H1 (cell line): ENCODE measurements at regions not wholly inside any gene's neighbourhood (a gene's known extent, or its start where the extent isn't known, plus 50 kb on each side); places are given as distances from the start of the nearest gene placed in this dataset.
"Not testable (repeated sequence)": the region's sequence is repeated elsewhere in the genome, so short reads cannot be mapped to it uniquely, and the experiment has no call there.

Experiments
- CTCF ChIA-PET: fragments of 300-600 bp; sonication (Branson Sonifier 250); formaldehyde crosslinking; loops from one replicate; lab custom pipeline; 2021; ENCODE audit not compliant: partially characterized antibody; lab: Charles Lee
- POLR2A ChIA-PET: fragments of 300-600 bp; sonication (Branson Sonifier 250); formaldehyde crosslinking; loops from one replicate; lab custom pipeline; 2021; ENCODE audit warnings: inconsistent platforms; ENCODE audit not compliant: partially characterized antibody; lab: Charles Lee
- DNase-seq, 2 experiments: peaks; one replicate each; pipeline versions ENCODE4 v3.0.0 to v3.0.0-alpha.2; 2010 to 2022; ENCODE audit warnings: low spot score in 2 of 2, low read depth in 1 of 2, mixed read lengths in 1 of 2
- FAIRE-seq: peaks from 2 replicates; lab custom pipeline; 2011; peaks lifted over from hg19 to GRCh38; lab: Jason Lieb, UNC
- H2AFZ ChIP-seq: 2 replicates; pipeline ENCODE4 v1.8.1; 2012; ENCODE audit warnings: low read length, inconsistent platforms
- H2AK5ac ChIP-seq: 2 replicates; pipeline ENCODE4 v1.6.1; 2013; ENCODE audit warnings: low read depth, low read length
- H2BK120ac ChIP-seq: replicated peaks from 2 replicates; pipeline ENCODE3; 2013; ENCODE audit warnings: low read depth, low read length, inconsistent platforms
- H2BK12ac ChIP-seq: 2 replicates; pipeline ENCODE4 v1.6.1; 2013; ENCODE audit warnings: low read depth, low read length
- H2BK15ac ChIP-seq: 2 replicates; pipeline ENCODE4 v1.6.1; 2013; ENCODE audit warnings: low read length
- H2BK20ac ChIP-seq: 2 replicates; pipeline ENCODE4 v1.6.1; 2013; ENCODE audit warnings: low read length
- H2BK5ac ChIP-seq: 2 replicates; pipeline ENCODE4 v1.6.1; 2013; ENCODE audit warnings: low read depth, low read length
- H3K14ac ChIP-seq: 2 replicates; pipeline ENCODE4 v1.6.1; 2013; ENCODE audit warnings: inconsistent platforms; ENCODE audit not compliant: insufficient read length
- H3K18ac ChIP-seq: 2 replicates; pipeline ENCODE4 v1.6.1; 2013; ENCODE audit warnings: low read length; ENCODE audit errors: extremely low read depth
- H3K23ac ChIP-seq: 2 replicates; pipeline ENCODE4 v1.6.1; 2013; ENCODE audit warnings: inconsistent platforms; ENCODE audit not compliant: insufficient read length
- H3K23me2 ChIP-seq: 2 replicates; pipeline ENCODE4 v1.6.1; 2013; ENCODE audit warnings: low read depth, low read length
- H3K27ac ChIP-seq: 2 replicates; pipeline ENCODE4 v1.6.1; 2011; ENCODE audit warnings: low read depth, low read length, inconsistent platforms
- H3K27me3 ChIP-seq, 4 experiments: replicated peaks in 1 of 4; 1 replicate in 1 of 4; 2 replicates in 3 of 4; pipeline versions ENCODE4 v1.6.1 to v1.8.1; 2011 to 2013; ENCODE audit warnings: low read length in 3 of 4, mild to moderate bottlenecking in 3 of 4, inconsistent platforms in 2 of 4, mixed read lengths in 2 of 4, moderate library complexity in 1 of 4; ENCODE audit not compliant: control insufficient read depth in 3 of 4, insufficient read depth in 3 of 4; ENCODE audit errors: extremely low read depth in 1 of 4
- H3K36me3 ChIP-seq, 4 experiments: 2 replicates each; pipeline versions ENCODE4 v1.6.1 to v1.8.1; 2011 to 2013; ENCODE audit warnings: mild to moderate bottlenecking in 4 of 4, low read length in 3 of 4, moderate library complexity in 2 of 4, control low read depth in 1 of 4, inconsistent platforms in 1 of 4; ENCODE audit not compliant: insufficient read depth in 4 of 4, control insufficient read depth in 2 of 4
- H3K4ac ChIP-seq: replicated peaks from 2 replicates; pipeline ENCODE3; 2013; ENCODE audit warnings: low read length, low read depth, mixed read lengths, inconsistent platforms; ENCODE audit not compliant: insufficient read length
- H3K4me1 ChIP-seq, 4 experiments: replicated peaks in 1 of 4; 1 replicate in 1 of 4; 2 replicates in 3 of 4; pipeline versions ENCODE4 v1.6.1 to v1.8.1; 2011 to 2013; ENCODE audit warnings: low read length in 3 of 4, inconsistent platforms in 2 of 4, mixed read lengths in 1 of 4; ENCODE audit not compliant: insufficient read depth in 4 of 4, control insufficient read depth in 3 of 4
- H3K4me2 ChIP-seq, 2 experiments: 2 replicates each; pipeline versions ENCODE4 v1.6.1 to v1.8.1; 2011 to 2013; ENCODE audit warnings: low read depth in 2 of 2, low read length in 2 of 2, control low read depth in 1 of 2, inconsistent platforms in 1 of 2, mild to moderate bottlenecking in 1 of 2; ENCODE audit not compliant: insufficient read depth in 1 of 2
- H3K4me3 ChIP-seq, 4 experiments: fragments of 200-600, 300-600 bp in 1 of 4; sonication (generic), shearing (Covaris generic), sonication (Bioruptor Twin) in 1 of 4; 2 replicates each; pipeline versions ENCODE4 v1.5.1 to v1.8.1; 2011 to 2016; ENCODE audit warnings: low read length in 4 of 4, low read depth in 3 of 4, control low read depth in 2 of 4, inconsistent platforms in 2 of 4, mild to moderate bottlenecking in 2 of 4, mixed read lengths in 1 of 4, moderate library complexity in 1 of 4; ENCODE audit not compliant: insufficient read depth in 2 of 4; ENCODE audit errors: extremely low read depth in 1 of 4
- H3K56ac ChIP-seq: replicated peaks from 2 replicates; pipeline ENCODE3; 2013; ENCODE audit warnings: low read depth, mild to moderate bottlenecking, mixed read lengths, low read length, inconsistent platforms; ENCODE audit not compliant: insufficient read length
- H3K79me1 ChIP-seq: 2 replicates; pipeline ENCODE4 v1.6.1; 2013; ENCODE audit warnings: low read depth, low read length, control low read depth
- H3K79me2 ChIP-seq, 2 experiments: 2 replicates each; pipeline versions ENCODE4 v1.6.1 to v1.8.1; 2012 to 2013; ENCODE audit warnings: low read length in 2 of 2, mild to moderate bottlenecking in 2 of 2, inconsistent platforms in 1 of 2; ENCODE audit not compliant: insufficient read depth in 2 of 2, control insufficient read depth in 1 of 2
- H3K9ac ChIP-seq, 4 experiments: replicated peaks in 1 of 4; 1 replicate in 1 of 4; 2 replicates in 3 of 4; pipeline versions ENCODE4 v1.6.1 to v1.8.1; 2011 to 2013; ENCODE audit warnings: low read depth in 3 of 4, low read length in 3 of 4, control low read depth in 2 of 4, mild to moderate bottlenecking in 2 of 4, moderate library complexity in 2 of 4, inconsistent platforms in 1 of 4; ENCODE audit errors: extremely low read depth in 1 of 4
- H3K9me3 ChIP-seq, 2 experiments: 2 replicates each; pipeline versions ENCODE4 v1.6.1 to v1.8.1; 2012 to 2013; ENCODE audit warnings: mild to moderate bottlenecking in 2 of 2, moderate library complexity in 2 of 2, control low read depth in 1 of 2, inconsistent platforms in 1 of 2, low read depth in 1 of 2, low read length in 1 of 2, mixed read lengths in 1 of 2; ENCODE audit not compliant: insufficient read depth in 2 of 2
- H4K20me1 ChIP-seq, 2 experiments: replicated peaks in 1 of 2; 2 replicates each; pipeline versions ENCODE3 to v1.8.1; 2011 to 2013; ENCODE audit warnings: inconsistent platforms in 2 of 2, low read length in 2 of 2, mild to moderate bottlenecking in 1 of 2; ENCODE audit not compliant: insufficient read depth in 2 of 2, control insufficient read depth in 1 of 2
- H4K5ac ChIP-seq: 2 replicates; pipeline ENCODE4 v1.6.1; 2013; ENCODE audit warnings: low read length, low read depth, mixed read lengths, inconsistent platforms; ENCODE audit not compliant: insufficient read length
- H4K8ac ChIP-seq: 2 replicates; pipeline ENCODE4 v1.8.0; 2013; ENCODE audit warnings: mild to moderate bottlenecking, moderate library complexity, low read length, inconsistent platforms; ENCODE audit not compliant: insufficient read depth; ENCODE audit errors: extremely low read depth
- H4K91ac ChIP-seq: replicated peaks from 2 replicates; pipeline ENCODE3; 2013; ENCODE audit warnings: low read length, mixed read lengths, inconsistent platforms; ENCODE audit not compliant: insufficient read length
- whole genome bisulfite sequencing, 2 experiments: shearing (Covaris generic) in 1 of 2; methylation state at CpG; one replicate each; pipeline versions ENCODE4 v1.1.6 to v1.1.7; 2013 to 2015; ENCODE audit warnings: low lambda C conversion rate in 2 of 2, mixed read lengths in 2 of 2, inconsistent platforms in 1 of 2, low coverage in 1 of 2, missing lambda C conversion rate in 1 of 2; ENCODE audit not compliant: insufficient replicate concordance in 2 of 2, insufficient coverage in 1 of 2, insufficient read length in 1 of 2; ENCODE audit errors: extremely low coverage in 1 of 2, missing lambda C conversion rate in 1 of 2; 5-methylcytosine and 5-hydroxymethylcytosine counted together

DNA sequence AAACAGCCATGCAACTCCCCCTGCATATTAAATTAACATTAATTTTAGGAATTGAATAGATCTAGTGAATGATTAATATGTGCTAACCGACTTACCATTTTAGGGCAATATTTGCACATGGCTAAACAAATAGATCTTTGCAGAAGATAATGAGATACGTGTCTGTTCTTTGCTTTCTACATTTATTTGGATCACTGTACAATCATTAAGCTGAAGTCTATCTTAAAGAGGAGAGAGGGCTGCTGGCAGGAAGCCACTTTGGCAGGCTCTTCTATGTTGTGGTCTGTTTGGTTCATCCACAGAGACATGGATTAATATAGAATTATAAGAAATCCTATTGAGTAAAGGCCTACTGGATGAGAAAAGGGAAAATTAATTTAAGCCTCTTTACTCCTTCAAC is 318.5 kb downstream of the ANKRD30B start:
- H4K91ac ChIP-seq, H4K5ac ChIP-seq, H3K9ac ChIP-seq, H3K27ac ChIP-seq, H3K14ac ChIP-seq, H2BK20ac ChIP-seq, H3K56ac ChIP-seq, H3K4me3 ChIP-seq, H3K4me1 ChIP-seq, DNase-seq, H2BK5ac ChIP-seq, H3K18ac ChIP-seq, H3K27me3 ChIP-seq, H3K79me2 ChIP-seq, H2AK5ac ChIP-seq, H2AFZ ChIP-seq, H3K36me3 ChIP-seq, POLR2A ChIA-PET, FAIRE-seq, H4K20me1 ChIP-seq, H2BK12ac ChIP-seq, H3K23me2 ChIP-seq, H2BK120ac ChIP-seq, H3K4ac ChIP-seq, H3K23ac ChIP-seq, H3K4me2 ChIP-seq, CTCF ChIA-PET, H3K79me1 ChIP-seq, H4K8ac ChIP-seq, H2BK15ac ChIP-seq: not testable (repeated sequence)
- WGBS, 2 experiments: 59% methylated on average over 2 of the region's 2 CpGs; no CpG with 5 or more reads in 1 of the 2 experiments
- peaks cover 0 to 14% of the 10 kb centered on the region in 2 experiments; a peak in 2 of 4 replicates for H3K9me3 ChIP-seq

- H4K5ac ChIP-seq, H3K36me3 ChIP-seq, FAIRE-seq, H3K14ac ChIP-seq, H3K79me1 ChIP-seq, H3K4me2 ChIP-seq, H2BK120ac ChIP-seq, H3K4me1 ChIP-seq, H4K8ac ChIP-seq, DNase-seq, H3K56ac ChIP-seq, H3K18ac ChIP-seq, H3K23me2 ChIP-seq, H2BK20ac ChIP-seq, H3K23ac ChIP-seq, H2AK5ac ChIP-seq, H3K79me2 ChIP-seq, H4K91ac ChIP-seq, CTCF ChIA-PET, H4K20me1 ChIP-seq, H3K27me3 ChIP-seq, H3K4ac ChIP-seq, H3K9me3 ChIP-seq, POLR2A ChIA-PET, H2BK5ac ChIP-seq, H3K9ac ChIP-seq, H3K27ac ChIP-seq, H3K4me3 ChIP-seq, H2BK12ac ChIP-seq, H2AFZ ChIP-seq, H2BK15ac ChIP-seq: not testable (repeated sequence)
- 89% methylated on average over 2 of the region's 2 CpGs; no CpG with 5 or more reads in 1 of the 2 experiments for WGBS, 2 experiments
Observed at GRCh38 chr18:15071311-15071710, 323.3 kb downstream of the ANKRD30B start.
